Keratinocyte (primary cell): ENCODE measurements at regions not wholly inside any gene's neighbourhood (a gene's known extent, or its start where the extent isn't known, plus 50 kb on each side); places are given as distances from the start of the nearest gene placed in this dataset.

ENCODE experiments used
- DNase-seq: peaks from one replicate; pipeline ENCODE4 v3.0.0-alpha.2; 2011; ENCODE audit warnings: low read depth, missing footprints, low spot score
- FAIRE-seq: peaks from 2 replicates; lab custom pipeline; 2011; peaks lifted over from hg19 to GRCh38; lab: Jason Lieb, UNC
- H2AFZ ChIP-seq: 2 replicates; pipeline ENCODE4 v1.6.0; 2012; ENCODE audit warnings: low read length, control low read depth, inconsistent platforms; ENCODE audit not compliant: control insufficient read depth
- H3K27ac ChIP-seq: 2 replicates; pipeline ENCODE4 v1.5.1; 2011; ENCODE audit warnings: low read length; ENCODE audit not compliant: control insufficient read depth, insufficient read depth
- H3K27me3 ChIP-seq: 3 replicates; pipeline ENCODE4 v1.6.0; 2011; ENCODE audit warnings: low read length; ENCODE audit not compliant: control insufficient read depth, insufficient read depth; ENCODE audit errors: extremely low read depth
- H3K36me3 ChIP-seq, 2 experiments: 2 replicates in 1 of 2; 3 replicates in 1 of 2; pipeline ENCODE4 v1.5.1; 2011; ENCODE audit warnings: low read length in 2 of 2, mild to moderate bottlenecking in 1 of 2; ENCODE audit not compliant: control insufficient read depth in 2 of 2, insufficient read depth in 2 of 2; ENCODE audit errors: extremely low read depth in 1 of 2
- H3K4me1 ChIP-seq: 3 replicates; pipeline ENCODE4 v1.5.1; 2011; ENCODE audit warnings: low read length; ENCODE audit not compliant: control insufficient read depth, insufficient read depth; ENCODE audit errors: extremely low read depth
- H3K4me2 ChIP-seq: 3 replicates; pipeline ENCODE4 v1.6.0; 2011; ENCODE audit warnings: low read depth, low read length; ENCODE audit not compliant: control insufficient read depth, insufficient read depth; ENCODE audit errors: extremely low read depth
- H3K4me3 ChIP-seq, 3 experiments: fragments of 200-600 bp in 1 of 3; sonication (generic) in 1 of 3; 2 replicates in 2 of 3; 3 replicates in 1 of 3; pipeline ENCODE4 v1.5.1; 2011 to 2016; ENCODE audit warnings: low read length in 3 of 3, mild to moderate bottlenecking in 3 of 3, control low read depth in 2 of 3, inconsistent platforms in 1 of 3, low read depth in 1 of 3, mixed read lengths in 1 of 3, mixed run types in 1 of 3, moderate library complexity in 1 of 3; ENCODE audit not compliant: control insufficient read depth in 2 of 3, insufficient read depth in 2 of 3; ENCODE audit errors: extremely low read depth in 1 of 3
- H3K79me2 ChIP-seq: 2 replicates; pipeline ENCODE4 v1.6.0; 2012; ENCODE audit warnings: low read length; ENCODE audit not compliant: control insufficient read depth, insufficient read depth
- H3K9ac ChIP-seq: 3 replicates; pipeline ENCODE4 v1.6.0; 2011; ENCODE audit warnings: low read length; ENCODE audit not compliant: control insufficient read depth, insufficient read depth; ENCODE audit errors: extremely low read depth
- H3K9me1 ChIP-seq: 3 replicates; pipeline ENCODE4 v1.6.0; 2011; ENCODE audit warnings: low read length; ENCODE audit not compliant: control insufficient read depth, insufficient read depth; ENCODE audit errors: extremely low read depth
- H3K9me3 ChIP-seq: 2 replicates; pipeline ENCODE4 v1.5.1; 2012; ENCODE audit warnings: low read depth, low read length; ENCODE audit not compliant: control insufficient read depth
- H4K20me1 ChIP-seq: 3 replicates; pipeline ENCODE4 v1.6.0; 2011; ENCODE audit warnings: low read length; ENCODE audit not compliant: control insufficient read depth, insufficient read depth; ENCODE audit errors: extremely low read depth
- EZH2 ChIP-seq: IDR thresholded peaks from one replicate; pipeline ENCODE4 v1.6.1; 2012; ENCODE audit warnings: inconsistent platforms, mild to moderate bottlenecking, low read length, moderate library complexity
- dilution Hi-C: fragments of 300-500 bp; cut with MboI; formaldehyde crosslinking; loops from one replicate; pipeline ENCODE4 v1.7.0; 2020; ENCODE audit warnings: low sequenced_read_pairs; ENCODE audit not compliant: extremely low pct_ligation_motif_present
- TF ChIP-seq, protein P1 (sequence below), 3 experiments: IDR thresholded peaks in 1 of 3; conservative IDR thresholded peaks in 1 of 3; optimal IDR thresholded peaks in 1 of 3; 2 replicates in 2 of 3; 3 replicates in 1 of 3; pipeline versions ENCODE3 to v1.5.1; 2011; ENCODE audit warnings: low read length in 3 of 3, mild to moderate bottlenecking in 3 of 3, moderate library complexity in 2 of 3, control low read depth in 1 of 3, inconsistent platforms in 1 of 3; ENCODE audit not compliant: insufficient read depth in 2 of 3; ENCODE audit errors: extremely low read depth in 1 of 3

DNA sequence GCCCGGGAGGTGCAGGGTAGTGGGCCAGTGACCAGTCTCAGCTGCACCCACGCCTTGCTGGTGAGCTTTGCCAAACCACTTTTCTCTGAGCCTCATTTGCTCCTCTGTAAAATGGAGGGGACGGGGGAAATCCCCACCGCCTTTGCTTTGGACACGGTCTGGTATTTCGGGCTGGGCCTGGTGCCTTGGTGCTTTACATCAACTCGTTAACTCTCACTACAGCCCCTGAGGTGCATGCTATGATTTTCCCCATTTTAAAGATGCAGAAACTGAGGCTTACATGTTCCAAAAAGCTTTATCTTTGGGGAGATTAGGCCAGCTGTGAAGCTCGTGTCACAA is 116.1 kb upstream of the RUNX3 start:
- Histone ChIP-seq H4K20me1 (no peaks in the 10 kb centered on the region), H3K79me2 (no peaks in the 10 kb centered on the region), H3K9me3 (no peaks in the 10 kb centered on the region), H3K4me2 (no peak overlapping the region), H2AFZ (no peak overlapping the region), H3K4me1 (peaks cover 10% of the 10 kb centered on the region), H3K9me1 (no peaks in the 10 kb centered on the region), H3K27ac (no peak overlapping the region), H3K9ac (no peak overlapping the region), H3K27me3 (peaks cover 24% of the 10 kb centered on the region), H3K4me3 (no peak overlapping the region), H3K36me3 (no peaks in the 10 kb centered on the region)
- TF ChIP-seq, protein P1, sequence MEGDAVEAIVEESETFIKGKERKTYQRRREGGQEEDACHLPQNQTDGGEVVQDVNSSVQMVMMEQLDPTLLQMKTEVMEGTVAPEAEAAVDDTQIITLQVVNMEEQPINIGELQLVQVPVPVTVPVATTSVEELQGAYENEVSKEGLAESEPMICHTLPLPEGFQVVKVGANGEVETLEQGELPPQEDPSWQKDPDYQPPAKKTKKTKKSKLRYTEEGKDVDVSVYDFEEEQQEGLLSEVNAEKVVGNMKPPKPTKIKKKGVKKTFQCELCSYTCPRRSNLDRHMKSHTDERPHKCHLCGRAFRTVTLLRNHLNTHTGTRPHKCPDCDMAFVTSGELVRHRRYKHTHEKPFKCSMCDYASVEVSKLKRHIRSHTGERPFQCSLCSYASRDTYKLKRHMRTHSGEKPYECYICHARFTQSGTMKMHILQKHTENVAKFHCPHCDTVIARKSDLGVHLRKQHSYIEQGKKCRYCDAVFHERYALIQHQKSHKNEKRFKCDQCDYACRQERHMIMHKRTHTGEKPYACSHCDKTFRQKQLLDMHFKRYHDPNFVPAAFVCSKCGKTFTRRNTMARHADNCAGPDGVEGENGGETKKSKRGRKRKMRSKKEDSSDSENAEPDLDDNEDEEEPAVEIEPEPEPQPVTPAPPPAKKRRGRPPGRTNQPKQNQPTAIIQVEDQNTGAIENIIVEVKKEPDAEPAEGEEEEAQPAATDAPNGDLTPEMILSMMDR (optimal IDR thresholded peaks at IDR 0.05 in 1 of 3, IDR thresholded peaks at IDR 0.05 in 1 of 3, conservative IDR thresholded peaks at IDR 0.05 in 1 of 3; ENCODE audit: extremely low read depth in 1 of 3, insufficient read depth in 2 of 3, low read length in 3 of 3): no peak
- no peak for TF ChIP-seq EZH2
- dilution Hi-C loops: loop anchor here (10.0 kb wide), 1 partner anchor 61 kb away; no protein-coding TSS in a partner anchor
- FAIRE-seq (no peak), DNase-seq (no peak)

DNA sequence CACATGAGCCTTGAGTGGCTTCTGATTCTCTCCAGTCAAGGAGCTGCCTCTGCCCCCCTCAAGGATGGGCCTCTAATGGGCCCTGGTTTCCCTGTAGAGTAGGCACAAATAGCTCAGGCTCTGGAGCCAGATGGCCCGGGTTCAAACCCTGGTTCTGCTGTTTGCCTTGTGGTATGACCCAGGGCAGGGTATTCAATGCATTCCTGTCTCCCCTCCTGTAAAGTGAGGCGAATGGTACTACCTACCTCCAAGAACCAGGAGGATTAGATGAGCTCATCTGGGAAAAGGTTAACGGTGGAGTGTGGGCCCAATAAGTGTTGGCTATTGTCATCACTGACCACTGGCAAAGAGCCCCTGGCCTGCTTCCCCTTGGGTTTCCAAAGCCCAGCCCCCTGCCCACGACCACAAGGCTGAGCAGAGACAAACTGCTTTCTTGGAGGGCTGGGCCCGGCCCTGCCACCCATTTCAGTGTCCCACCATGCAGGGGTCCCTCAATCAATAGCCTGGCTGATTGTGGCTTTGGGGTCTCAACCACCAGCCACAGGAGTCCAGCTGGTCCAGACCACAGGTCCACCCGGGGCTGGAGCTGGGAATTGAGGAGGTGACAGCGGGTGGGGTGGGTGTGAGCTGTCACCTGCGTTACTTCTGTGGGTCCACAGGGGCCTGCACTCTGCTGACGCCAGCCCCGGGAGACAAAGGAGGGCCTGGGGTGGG is 115.6 kb upstream of the RUNX3 start:
- dilution Hi-C loops: loop anchor here (10.0 kb wide), 1 partner anchor 61 kb away; no protein-coding TSS in a partner anchor
- Histone ChIP-seq H3K27ac (no peak overlapping the region), H3K9me1 (no peaks in the 10 kb centered on the region), H3K27me3 (peaks cover 25% of the 10 kb centered on the region), H3K4me2 (no peak overlapping the region), H4K20me1 (no peaks in the 10 kb centered on the region), H3K9me3 (no peaks in the 10 kb centered on the region), H3K79me2 (no peaks in the 10 kb centered on the region), H3K4me1 (peaks cover 10% of the 10 kb centered on the region), H3K4me3 (no peak overlapping the region), H3K36me3 (no peaks in the 10 kb centered on the region), H2AFZ (no peak overlapping the region), H3K9ac (no peak overlapping the region)
- no peak for TF ChIP-seq EZH2
- TF ChIP-seq, protein P1 (optimal IDR thresholded peaks at IDR 0.05 in 1 of 3, IDR thresholded peaks at IDR 0.05 in 1 of 3, conservative IDR thresholded peaks at IDR 0.05 in 1 of 3; ENCODE audit: extremely low read depth in 1 of 3, insufficient read depth in 2 of 3, low read length in 3 of 3): no peak
- DNase-seq: no peak
- no peak for FAIRE-seq
